Inferior parietal cortex (tissue), 1 donor: ENCODE measurements at regions not wholly inside any gene's neighbourhood (a gene's known extent, or its start where the extent isn't known, plus 50 kb on each side); places are given as distances from the start of the nearest gene placed in this dataset.
"Not testable (repeated sequence)": the region's sequence is repeated elsewhere in the genome, so short reads cannot be mapped to it uniquely, and the experiment has no call there.

ENCODE experiments used
- DNase-seq: peaks from one replicate; pipeline ENCODE4 v3.0.0-alpha.2; 2016; ENCODE audit errors: extremely low spot score

DNA sequence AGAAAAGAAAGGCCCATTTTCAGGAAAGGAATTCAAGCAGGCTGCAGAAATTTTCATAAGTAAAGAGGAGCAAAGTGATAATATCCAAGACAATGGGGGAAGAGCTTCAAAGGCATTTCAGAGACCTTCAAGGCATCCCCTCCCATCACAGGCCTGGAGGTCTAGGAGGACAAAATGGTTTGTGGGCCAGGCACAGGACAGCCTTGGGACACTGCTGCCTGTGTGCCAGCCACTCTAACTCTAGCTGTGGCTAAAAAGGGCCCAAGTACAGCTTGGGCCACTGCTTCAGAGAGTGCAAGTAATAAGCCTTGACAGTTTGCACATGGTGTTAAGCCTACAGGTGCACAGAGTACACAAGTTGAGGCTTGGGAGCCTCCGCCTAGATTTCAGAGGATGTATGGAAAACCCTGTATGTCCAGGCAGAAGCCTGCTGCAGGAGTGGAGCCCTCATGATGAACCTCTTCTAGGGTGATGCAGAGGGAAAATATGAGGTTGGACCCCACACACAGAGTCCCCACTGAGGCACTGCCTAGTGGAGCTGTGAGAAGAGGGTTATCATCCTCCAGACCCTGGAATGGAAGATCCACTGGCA lies 51.8 kb upstream of the ZSWIM5 start:
- DNase-seq, result no peak

DNA sequence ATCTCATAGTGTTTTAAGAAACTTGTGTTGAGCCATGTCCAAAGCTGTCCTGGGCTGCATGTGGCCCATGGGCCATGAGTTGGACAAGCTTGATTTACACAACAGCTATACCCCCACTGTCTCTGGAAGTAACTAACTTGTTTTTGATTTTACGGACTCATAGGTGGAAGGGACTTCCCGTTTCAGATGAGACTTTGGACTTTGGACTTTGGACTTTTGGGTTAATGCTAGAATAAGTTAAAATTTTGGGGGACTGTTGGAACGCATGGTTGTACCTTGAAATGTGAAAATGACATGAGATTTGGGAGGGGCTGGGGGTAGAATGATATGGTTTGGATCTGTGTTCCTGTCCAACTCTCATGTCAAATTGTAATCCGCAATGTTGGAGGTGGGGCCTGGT lies 52.6 kb upstream of the ZSWIM5 start:
- DNase-seq, result no peak

DNA sequence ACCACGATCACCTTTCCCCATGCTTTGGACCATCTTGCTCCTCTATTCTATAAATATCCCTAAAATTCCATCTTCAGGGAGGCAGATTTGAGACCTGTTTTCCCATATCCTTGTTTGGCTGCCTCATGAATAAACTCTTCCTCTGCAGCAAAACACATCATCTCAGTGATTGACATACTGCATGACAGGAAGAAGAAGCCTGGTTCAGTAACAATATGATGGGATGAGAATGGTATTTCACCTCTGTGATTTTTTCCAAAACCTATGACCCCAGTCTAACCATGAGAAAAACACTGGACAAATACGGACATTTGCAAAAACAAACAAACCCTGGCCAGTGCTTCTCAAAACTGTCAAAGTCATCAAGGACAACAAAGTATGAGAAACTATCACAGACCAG lies 53.8 kb upstream of the ZSWIM5 start:
- DNase-seq, result no peak

DNA sequence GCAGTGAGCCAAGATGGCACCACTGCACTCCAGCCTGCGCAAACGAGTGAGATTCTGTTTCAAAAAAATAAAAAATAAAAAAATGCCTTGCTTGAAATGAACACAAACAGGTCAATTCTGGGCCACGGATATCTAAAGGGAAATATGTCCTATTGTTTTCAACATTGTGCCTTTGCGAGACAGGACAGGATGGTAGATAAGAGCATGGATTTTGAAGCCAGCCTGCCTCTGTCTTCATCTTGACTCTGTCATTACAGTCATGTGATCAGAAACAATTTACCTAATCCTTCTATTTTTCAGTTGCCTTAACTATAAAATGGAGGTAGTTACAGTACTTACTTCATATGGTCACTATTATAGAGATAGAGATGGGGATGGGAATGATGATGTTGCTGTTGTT lies 56.7 kb upstream of the ZSWIM5 start:
- no peak for DNase-seq

DNA sequence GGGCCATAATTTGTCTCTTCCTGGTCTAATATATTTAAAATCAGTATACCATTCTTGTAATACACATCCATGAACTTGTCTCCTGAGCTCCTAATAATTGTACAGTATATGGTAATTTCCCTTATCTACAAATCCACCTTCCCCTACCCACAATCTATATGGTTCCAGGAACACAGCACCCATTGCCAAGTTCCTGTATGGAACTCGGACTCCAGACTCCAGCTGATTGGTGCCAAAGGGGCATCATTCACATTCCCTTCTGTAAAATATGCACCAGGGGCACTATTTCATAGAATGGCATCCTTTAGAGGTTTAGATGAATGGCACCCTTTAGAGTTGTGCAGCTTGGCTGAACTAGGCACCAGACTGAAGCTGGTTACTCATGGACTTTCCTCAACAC lies 58.8 kb upstream of the ZSWIM5 start:
- no peak for DNase-seq

DNA sequence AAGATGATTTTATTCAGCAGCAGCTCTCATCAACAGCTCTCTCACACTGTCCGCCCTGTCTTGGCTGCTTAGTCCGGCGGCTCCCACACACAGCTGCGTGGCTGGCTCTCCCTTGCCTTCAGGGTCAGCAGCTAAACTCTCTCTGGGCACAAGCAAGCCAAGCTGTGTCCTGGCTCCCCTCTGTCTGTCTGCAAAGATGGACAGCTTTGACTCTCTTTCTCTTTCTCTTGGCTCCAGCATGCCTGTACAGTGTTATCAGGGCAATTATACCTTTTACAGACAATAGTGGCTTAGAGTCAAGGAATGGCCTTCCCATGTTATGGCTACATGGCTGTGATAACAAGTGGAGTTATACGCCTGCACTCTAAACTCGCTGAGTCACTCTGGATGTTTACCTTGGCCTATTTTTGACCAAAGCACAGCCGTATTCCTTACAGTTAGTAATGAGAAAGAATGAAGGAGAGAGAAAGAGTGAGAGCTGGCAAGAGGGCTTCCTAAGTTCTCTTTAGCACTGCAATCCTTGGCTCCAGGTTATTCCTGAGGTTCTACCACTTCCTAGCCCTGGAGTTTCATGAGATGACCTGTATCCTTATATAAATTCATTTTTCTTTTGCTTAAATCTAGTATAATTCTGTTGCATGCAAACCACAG lies 59.9 kb upstream of the ZSWIM5 start:
- DNase-seq, result peak; percentile 11

DNA sequence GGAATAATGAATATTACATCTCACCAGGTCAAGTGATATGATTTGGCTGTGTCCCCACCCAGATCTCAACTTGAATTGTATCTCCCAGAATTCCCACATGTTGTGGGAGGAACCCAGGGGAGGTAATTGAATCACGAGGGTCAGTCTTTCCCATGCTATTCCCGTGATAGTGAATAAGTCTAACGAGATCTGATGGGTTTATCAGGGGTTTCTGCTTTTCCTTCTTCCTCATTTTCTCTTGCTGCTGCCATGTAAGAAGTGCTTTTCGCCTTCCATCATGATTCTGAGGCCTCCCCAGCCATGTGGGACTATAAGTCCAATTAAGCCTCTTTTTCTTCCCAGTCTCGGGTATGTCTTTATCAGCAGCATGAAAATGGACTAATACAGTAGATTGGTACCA lies 58.4 kb upstream of the HPDL start:
- not testable (repeated sequence) for DNase-seq

DNA sequence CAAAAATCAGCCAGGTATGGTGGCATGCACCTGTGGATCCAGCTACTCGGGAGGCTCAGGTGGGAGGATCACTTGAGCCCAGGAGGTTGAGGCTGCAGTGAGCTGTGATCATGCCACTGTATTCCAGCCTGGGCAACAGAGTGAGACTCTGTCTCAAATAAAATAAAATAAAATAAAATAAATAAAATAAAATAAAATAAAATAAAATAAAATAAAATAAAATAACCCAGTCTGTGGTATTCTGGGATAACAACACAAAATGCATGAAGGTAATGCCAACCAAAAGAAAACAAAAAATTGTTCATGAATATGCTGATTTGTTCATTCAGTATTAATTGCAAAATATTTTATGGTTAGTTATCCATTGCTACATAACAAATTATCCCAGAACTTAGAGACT lies 54.4 kb upstream of the HPDL start:
- DNase-seq, result not testable (repeated sequence)

DNA sequence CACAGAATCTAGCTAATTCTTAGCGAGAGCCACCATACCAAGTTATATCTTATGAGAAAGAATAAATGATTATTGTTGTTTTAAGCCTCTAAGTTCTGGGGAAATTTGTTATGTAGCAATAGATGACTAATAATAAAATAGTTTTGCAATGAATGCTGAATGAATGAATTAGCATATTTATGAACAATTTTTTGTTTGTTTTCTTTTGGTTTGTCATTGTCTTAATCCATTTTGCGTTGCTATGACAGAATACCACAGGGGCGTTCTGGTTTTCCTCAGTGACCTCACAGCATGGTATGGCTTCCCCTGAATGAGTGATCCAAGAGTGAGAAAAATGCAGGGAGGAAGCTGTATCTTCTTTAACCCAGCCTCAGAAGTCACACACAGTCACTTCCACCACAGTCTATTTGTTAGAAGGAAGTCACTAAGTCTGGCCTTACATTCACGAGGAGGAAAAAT lies 53.8 kb upstream of the HPDL start:
- no peak for DNase-seq

DNA sequence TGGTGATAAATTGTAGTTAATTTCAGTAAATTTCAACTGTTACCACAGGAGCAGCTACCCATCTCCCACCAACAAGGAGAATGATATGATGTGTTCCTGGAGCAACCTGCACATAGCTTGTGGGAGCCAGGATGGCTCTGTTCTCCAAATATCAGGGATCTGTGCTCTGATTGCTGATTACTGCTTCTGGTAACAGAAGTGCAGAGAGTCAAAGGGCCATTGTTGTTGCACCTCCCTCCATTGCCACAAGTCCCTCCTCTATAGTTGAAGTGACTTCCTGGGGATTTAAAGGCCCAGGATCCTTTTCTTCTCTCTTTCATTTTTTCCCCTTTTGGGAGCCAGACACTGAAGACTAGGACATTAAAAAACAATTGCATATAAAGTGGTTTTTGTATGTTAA lies 51.6 kb upstream of the HPDL start:
- peak; percentile 7 for DNase-seq
